ENCODE measurements at regions not wholly inside any gene's neighbourhood (a gene's known extent, or its start where the extent isn't known, plus 50 kb on each side); places are given as distances from the start of the nearest gene placed in this dataset.

DNA sequence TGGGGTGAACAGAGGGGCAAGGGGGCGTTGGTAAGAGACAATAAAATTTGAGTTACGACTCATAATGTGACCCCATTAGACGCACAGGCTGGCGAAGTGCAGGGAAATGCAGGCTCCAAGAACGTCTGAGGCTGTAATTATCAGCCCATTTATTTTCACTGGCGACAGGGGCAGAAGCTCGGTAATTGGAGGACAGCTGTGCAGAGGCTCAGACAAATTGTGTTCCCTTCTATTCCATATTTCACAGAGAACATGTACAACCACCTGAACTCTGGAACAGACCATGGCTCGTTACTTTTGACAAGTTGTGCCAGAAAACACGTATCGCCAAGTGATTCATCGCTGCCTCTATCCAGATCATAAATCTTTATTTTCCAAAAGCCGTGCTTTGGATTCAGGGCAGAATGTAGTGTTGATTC is 137.3 kb upstream of the FRMD4A start:
- DNase-seq (ENCODE audit: low read depth) = no peak

- peak; percentile 59 for DNase-seq (ENCODE audit: low read depth)
Measured at GRCh38 chr10:14466257-14466656, 135.5 kb upstream of the FRMD4A start.

GRCh38 chr10:14460447-14460846 is 129.7 kb upstream of the FRMD4A start:
- no peak for DNase-seq (ENCODE audit: low read depth)

- DNase-seq (ENCODE audit: low read depth) = no peak
Measured at GRCh38 chr10:14459665-14460064, 128.9 kb upstream of the FRMD4A start.

GRCh38 chr10:14456870-14457266 is 126.1 kb upstream of the FRMD4A start:
- DNase-seq (ENCODE audit: low read depth) = no peak

DNA sequence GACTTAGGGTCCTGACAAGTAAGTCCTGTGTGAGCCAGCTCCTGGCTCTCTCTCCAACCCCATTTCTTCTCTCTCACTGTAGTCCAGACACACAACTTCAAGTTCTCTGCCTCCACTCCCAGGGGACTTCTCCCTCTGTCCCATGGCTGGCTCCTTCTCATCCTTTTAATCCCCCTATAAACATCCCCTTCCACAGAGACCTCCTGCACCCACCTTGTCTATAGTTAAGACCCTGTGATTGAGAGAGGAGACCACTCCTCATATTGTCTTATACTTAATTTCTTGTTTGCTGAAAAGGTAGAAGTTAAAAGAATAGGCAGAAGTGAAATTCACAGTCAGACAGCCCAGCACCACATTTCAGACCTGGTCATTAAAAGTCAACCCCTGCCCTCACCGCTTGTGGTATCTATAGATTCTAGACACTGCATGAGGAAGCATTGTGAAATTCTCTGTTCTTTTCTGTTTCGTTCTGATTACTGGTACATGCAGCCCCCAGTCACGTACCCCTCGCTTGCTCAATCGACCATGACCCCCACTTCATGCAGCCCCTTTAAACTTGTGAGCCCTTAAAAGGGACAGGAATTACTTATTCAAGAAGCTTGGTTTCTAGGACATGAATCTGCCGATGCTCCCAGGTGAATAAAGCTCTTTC is 125.6 kb upstream of the FRMD4A start:
- no peak for DNase-seq (ENCODE audit: low read depth)

- DNase-seq (ENCODE audit: low read depth) = no peak
Measured at GRCh38 chr10:14454629-14455028, 123.9 kb upstream of the FRMD4A start.

GRCh38 chr10:14454206-14454605 is 123.5 kb upstream of the FRMD4A start:
- no peak for DNase-seq (ENCODE audit: low read depth)

DNA sequence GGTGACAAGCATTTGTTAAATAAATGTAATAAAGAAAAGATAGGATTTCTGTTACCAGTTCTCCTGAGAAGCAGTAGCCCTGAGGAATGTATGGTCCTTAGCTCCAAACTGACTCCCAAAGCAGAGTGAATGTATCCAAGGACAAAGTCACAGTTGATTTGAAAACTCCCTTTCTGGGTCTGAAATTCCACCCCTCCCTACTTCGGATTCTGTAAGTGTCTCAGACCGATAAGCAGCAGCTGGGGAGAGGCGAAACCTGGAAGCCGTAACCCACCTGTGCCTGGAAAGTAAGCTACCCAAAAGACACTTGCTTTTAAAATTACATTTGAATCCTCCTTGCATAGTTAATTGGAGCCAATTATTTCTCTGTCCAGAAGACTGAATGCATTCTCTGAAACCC is 122.9 kb upstream of the FRMD4A start:
- DNase-seq (ENCODE audit: low read depth) = no peak

DNA sequence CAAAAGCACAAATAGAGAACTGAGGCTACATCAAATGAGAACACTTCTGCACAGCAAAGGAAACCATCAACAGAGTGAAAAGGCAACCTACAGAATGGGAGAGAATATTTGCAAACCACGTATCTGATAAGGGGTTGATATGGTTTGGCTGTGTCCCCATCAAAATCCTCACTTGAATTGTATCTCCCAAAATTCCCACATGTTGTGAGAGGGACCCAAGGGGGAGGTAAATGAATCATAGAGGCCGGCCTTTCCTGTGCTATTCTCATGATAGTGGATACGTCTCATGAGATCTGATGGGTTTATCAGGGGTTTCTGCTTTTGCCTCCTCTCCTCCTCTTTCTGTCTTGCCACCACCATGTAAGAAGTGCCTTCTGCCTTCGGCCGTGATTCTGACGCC is 120.6 kb upstream of the FRMD4A start:
- DNase-seq (ENCODE audit: low read depth) = no peak

- peak; percentile 58 for DNase-seq (ENCODE audit: low read depth)
Measured at GRCh38 chr10:14450041-14450491, 119.3 kb upstream of the FRMD4A start.

DNA sequence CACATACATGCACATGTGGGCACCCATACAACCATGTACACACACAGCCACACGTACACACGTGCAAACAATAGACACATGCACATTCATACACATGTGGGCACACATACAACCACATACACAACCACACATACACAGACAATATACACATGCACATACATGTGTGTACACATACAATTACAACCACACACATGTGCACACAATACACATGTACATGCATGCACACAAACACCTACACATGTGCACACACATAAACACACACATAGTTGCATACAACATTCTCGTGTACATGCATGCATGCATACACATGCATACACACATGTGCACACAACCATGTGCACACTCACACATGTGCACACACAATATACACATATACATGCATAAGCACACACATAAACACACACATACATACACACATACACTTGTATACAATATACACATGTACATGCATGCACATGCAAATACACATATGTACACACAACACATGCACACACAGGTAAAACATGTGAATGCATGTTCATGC is 118.6 kb upstream of the FRMD4A start:
- no peak for DNase-seq (ENCODE audit: low read depth)

GRCh38 chr10:14448197-14448990 is 117.7 kb upstream of the FRMD4A start:
- no peak for DNase-seq (ENCODE audit: low read depth)

GRCh38 chr10:14447094-14447839 is 116.5 kb upstream of the FRMD4A start:
- DNase-seq (ENCODE audit: low read depth) = no peak

DNA sequence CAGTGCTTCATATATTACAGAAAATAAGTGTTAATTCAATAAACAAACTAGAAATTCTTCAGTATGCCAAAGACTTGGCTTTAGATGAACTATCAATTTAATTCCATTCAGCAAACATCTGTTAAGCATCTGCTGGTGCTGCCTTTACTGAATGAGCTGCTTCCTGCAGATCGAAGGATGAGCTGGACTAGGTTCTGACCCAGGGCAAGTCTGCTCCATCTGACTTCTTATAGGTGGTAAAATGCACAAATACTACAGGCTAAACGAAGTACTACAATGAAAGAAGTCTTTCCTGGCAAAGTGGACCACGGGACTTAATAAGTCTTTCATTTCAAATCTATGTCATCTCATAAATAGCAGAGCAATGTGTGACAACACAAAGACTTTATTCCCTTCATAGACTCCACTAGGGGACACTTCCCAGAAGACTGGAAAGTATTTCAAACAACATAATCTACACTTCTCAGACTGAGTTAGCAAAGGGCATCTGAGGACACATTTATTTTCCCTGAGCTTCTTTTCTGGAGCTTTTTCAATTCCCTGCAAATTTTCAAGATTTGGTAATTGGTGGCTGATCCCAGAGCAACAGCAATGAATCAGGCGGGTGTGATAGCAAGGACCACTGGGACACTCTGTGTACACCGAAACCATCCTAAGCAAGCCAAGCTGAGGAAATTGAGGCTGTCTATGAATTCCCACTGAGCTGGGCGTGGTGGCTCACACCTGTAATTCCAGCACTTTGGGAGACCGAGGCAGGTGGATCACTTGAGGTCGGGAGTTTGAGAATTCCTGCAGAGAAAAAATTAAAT is 108.9 kb upstream of the FRMD4A start:
- DNase-seq (ENCODE audit: low read depth) = peak; percentile 19

GRCh38 chr10:14438576-14438975 is 107.9 kb upstream of the FRMD4A start:
- DNase-seq (ENCODE audit: low read depth) = no peak

- DNase-seq (ENCODE audit: low read depth) = no peak
Measured at GRCh38 chr10:14438057-14438456, 107.3 kb upstream of the FRMD4A start.

- no peak for DNase-seq (ENCODE audit: low read depth)
Measured at GRCh38 chr10:14435976-14436632, 105.4 kb upstream of the FRMD4A start.

DNA sequence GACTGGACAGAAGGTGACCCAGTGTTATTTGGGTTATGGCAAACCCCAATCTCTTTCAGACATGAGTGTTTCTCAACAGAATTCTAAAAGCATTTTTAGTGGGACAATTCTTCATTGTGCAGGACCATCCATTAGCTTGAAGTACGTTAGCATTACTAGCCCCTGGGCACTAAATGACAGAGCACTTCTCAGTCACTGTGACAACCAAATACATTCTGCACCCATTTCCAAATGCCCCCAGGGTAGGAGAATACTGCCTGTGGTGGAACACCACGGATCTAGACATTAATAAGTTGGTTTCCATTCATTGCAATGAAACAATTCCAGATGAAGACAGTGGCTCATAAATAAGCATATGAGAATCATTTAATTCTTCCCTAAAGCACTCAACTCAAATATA is 102.4 kb upstream of the FRMD4A start:
- DNase-seq (ENCODE audit: low read depth) = no peak

DNA sequence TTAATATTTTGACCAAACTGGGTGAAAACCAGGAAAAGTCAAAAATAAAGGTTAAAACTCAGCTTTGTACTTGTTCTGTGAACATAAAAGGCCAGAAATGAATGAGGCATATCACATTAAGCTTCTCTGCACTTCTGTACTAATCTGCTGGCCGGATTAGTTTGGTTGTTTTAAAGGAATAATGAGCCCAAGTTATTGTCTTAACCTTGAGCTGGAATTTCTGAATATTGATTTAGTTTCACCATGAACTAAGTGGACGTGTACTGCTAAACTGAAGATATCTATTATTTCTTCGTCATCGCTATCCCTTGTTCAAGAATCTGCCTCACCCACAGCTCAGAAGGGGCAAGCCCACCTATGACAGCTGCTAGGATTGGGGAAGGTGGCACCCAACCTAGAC is 101.1 kb upstream of the FRMD4A start:
- no peak for DNase-seq (ENCODE audit: low read depth)

DNA sequence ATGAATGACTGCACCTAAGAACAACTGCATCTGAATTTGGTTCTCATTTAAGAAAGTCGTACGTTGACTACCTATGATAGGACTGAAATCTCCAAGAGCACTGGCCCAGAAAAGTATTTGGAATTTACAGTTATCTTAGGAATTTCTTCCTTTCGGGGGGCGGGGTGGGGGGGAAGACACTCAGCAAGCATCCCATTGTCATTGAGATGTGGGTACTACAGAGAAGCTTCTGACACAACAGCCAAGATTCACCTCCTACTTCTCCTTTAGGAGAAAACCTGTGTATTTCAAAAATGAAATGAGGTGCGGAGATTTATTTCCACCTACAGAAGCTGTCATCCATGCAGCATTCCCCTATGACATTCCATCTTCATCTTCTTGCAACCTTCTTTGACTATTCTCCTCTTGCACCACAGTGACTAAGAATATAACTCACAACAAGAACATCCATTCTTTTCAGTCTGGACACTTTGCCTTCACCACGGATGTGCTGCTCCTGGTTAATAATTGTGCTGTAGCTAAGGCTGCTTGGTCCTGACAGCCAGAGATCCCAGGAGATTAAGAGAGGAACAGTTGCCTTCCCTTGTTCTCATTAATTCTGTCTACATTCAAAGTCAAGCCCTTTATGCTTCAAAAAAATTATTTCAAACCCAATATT is 98.4 kb upstream of the FRMD4A start:
- no peak for DNase-seq (ENCODE audit: low read depth)
